Upper lobe of left lung (tissue), 4 donors: ENCODE measurements at regions not wholly inside any gene's neighbourhood (a gene's known extent, or its start where the extent isn't known, plus 50 kb on each side); places are given as distances from the start of the nearest gene placed in this dataset.

ENCODE experiments used
- CTCF ChIP-seq, 6 experiments: fragments of 450-650 bp in 4 of 6; fragments of 200-600 bp in 2 of 6; sonication (generic) in 2 of 6; IDR thresholded peaks; one replicate each; pipeline ENCODE4 v1.5.1; 2016 to 2019; ENCODE audit warnings: antibody characterized with exemption in 6 of 6
- EP300 ChIP-seq, 4 donors: sonication (generic); formaldehyde crosslinking; IDR thresholded peaks; one replicate each; pipeline ENCODE4 v1.5.1; 2017; ENCODE audit warnings: antibody characterized with exemption in 4 of 4, control low read depth in 2 of 4
- POLR2A ChIP-seq, 4 donors: fragments of 450-650 bp; IDR thresholded peaks; one replicate each; pipeline ENCODE4 v1.5.1; 2016 to 2017; ENCODE audit warnings: antibody characterized with exemption in 4 of 4, mild to moderate bottlenecking in 2 of 4

- no peak for TF ChIP-seq POLR2A (IDR thresholded peaks at IDR 0.05)
- TF ChIP-seq CTCF (IDR thresholded peaks at IDR 0.05), result no peak
- TF ChIP-seq EP300 (IDR thresholded peaks at IDR 0.05), result no peak
Measured at GRCh38 chr12:131539381-131539780, 171.5 kb upstream of the SFSWAP start.
